Body of pancreas (tissue), 4 donors: ENCODE measurements at regions not wholly inside any gene's neighbourhood (a gene's known extent, or its start where the extent isn't known, plus 50 kb on each side); places are given as distances from the start of the nearest gene placed in this dataset.
"Not testable (repeated sequence)": the region's sequence is repeated elsewhere in the genome, so short reads cannot be mapped to it uniquely, and the experiment has no call there.

Experiments
- CTCF ChIP-seq, 7 experiments: fragments of 450-650 bp in 4 of 7; fragments of 200-600 bp in 3 of 7; sonication (generic) in 3 of 7; IDR thresholded peaks; one replicate each; pipeline ENCODE4 v1.5.1; 2016 to 2019; ENCODE audit warnings: antibody characterized with exemption in 7 of 7
- POLR2A ChIP-seq, 3 donors: fragments of 450-650 bp; IDR thresholded peaks; one replicate each; pipeline ENCODE4 v1.6.1; 2016; ENCODE audit warnings: antibody characterized with exemption in 3 of 3, mild to moderate bottlenecking in 2 of 3

DNA sequence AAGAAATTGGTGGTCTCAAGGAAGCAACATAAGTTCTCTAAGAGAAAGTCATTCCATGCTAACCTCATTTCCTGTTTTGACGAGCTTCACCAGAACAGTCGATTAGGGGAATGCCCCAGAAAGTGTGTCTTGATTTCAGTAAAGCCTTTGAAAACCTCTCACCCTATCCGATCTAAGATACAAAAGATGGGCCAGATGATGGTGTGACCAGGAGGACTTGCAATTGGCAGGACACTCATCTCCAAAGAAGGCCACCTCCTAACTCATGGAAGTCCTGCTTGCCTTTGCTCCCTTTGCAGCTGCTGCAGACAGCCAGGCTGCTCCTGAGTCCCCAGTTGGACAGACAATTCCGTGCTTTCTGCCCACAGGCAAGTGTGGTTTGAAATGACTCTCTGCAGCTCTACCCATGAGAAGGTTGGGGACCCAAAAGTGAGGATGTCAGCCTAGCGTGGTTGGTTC, 304.2 kb downstream of the BCL2L11 start:
- TF ChIP-seq CTCF, POLR2A (IDR thresholded peaks at IDR 0.05): not testable (repeated sequence)
